Erythroblast (primary cell): ENCODE measurements at regions not wholly inside any gene's neighbourhood (a gene's known extent, or its start where the extent isn't known, plus 50 kb on each side); places are given as distances from the start of the nearest gene placed in this dataset.

Experiments used
- GATA1 ChIP-seq: IDR thresholded peaks from 2 replicates; pipeline ENCODE4 v1.6.1; 2011; ENCODE audit warnings: low read depth, mild to moderate bottlenecking, control low read depth, low read length, moderate library complexity
- POLR2A ChIP-seq: IDR thresholded peaks from 2 replicates; pipeline ENCODE4 v1.6.1; 2011; ENCODE audit warnings: mild to moderate bottlenecking, low read length

DNA sequence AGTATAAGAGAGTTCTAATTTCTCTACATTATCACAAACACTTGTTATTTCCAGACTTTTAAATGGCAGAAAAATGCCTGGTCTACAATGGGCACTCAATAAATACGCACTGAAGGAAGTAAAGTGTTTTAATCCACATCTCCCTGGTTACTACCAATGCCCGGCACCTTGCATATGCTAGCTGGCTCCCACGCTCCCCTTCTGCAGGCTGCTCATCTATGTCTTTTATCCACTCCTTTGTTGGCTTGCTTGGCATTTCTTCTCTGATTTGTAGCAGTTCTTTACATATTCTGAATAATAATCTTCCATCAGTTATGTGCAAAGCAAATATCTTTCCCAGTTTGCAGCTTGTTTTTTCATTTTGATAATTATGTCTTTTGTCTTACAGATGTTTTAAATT lies 74.6 kb upstream of the PRR23E start:
- TF ChIP-seq POLR2A (no peak), GATA1 (no peak)
